SJCRH30 (cell line): ENCODE measurements at regions not wholly inside any gene's neighbourhood (a gene's known extent, or its start where the extent isn't known, plus 50 kb on each side); places are given as distances from the start of the nearest gene placed in this dataset.
"Not testable (repeated sequence)": the region's sequence is repeated elsewhere in the genome, so short reads cannot be mapped to it uniquely, and the experiment has no call there.

Experiments used
- DNase-seq, 2 experiments: peaks; one replicate each; pipeline ENCODE4 v3.0.0-alpha.2; 2015 to 2020
- H3K27ac ChIP-seq: fragments of 250-450 bp; sonication (Bioruptor Pico); 2 replicates; pipeline ENCODE4 v1.5.1; 2020; ENCODE audit warnings: mild to moderate bottlenecking, moderate library complexity
- H3K27me3 ChIP-seq: fragments of 250-450 bp; sonication (Bioruptor Pico); 2 replicates; pipeline ENCODE4 v1.5.1; 2020; ENCODE audit warnings: mild to moderate bottlenecking, moderate library complexity
- H3K36me3 ChIP-seq: fragments of 250-450 bp; sonication (Bioruptor Pico); 2 replicates; pipeline ENCODE4 v1.5.1; 2020; ENCODE audit warnings: mild to moderate bottlenecking, moderate library complexity
- H3K4me1 ChIP-seq: fragments of 250-450 bp; sonication (Bioruptor Pico); 2 replicates; pipeline ENCODE4 v1.5.1; 2020; ENCODE audit warnings: mild to moderate bottlenecking, moderate library complexity
- H3K4me3 ChIP-seq: fragments of 250-450 bp; sonication (Bioruptor Pico); 2 replicates; pipeline ENCODE4 v1.5.1; 2020; ENCODE audit warnings: mild to moderate bottlenecking, moderate library complexity
- H3K9me3 ChIP-seq: fragments of 250-450 bp; sonication (Bioruptor Pico); replicated peaks from 2 replicates; pipeline ENCODE4 v1.5.1; 2020; ENCODE audit warnings: mild to moderate bottlenecking, moderate library complexity

- DNase-seq: no peak
- H3K4me3 ChIP-seq: no peak overlapping the region
- H3K27me3 ChIP-seq: no peaks in the 10 kb centered on the region
- H3K9me3 ChIP-seq: no peaks in the 10 kb centered on the region
- H3K4me1 ChIP-seq: no peaks in the 10 kb centered on the region
- H3K36me3 ChIP-seq: no peaks in the 10 kb centered on the region
- no peak overlapping the region for H3K27ac ChIP-seq
Measured at GRCh38 chr6:113676057-113676456, 181.1 kb upstream of the MARCKS start.

- no peak overlapping the region for H3K27ac ChIP-seq
- no peak overlapping the region for H3K4me3 ChIP-seq
- H3K4me1 ChIP-seq: no peaks in the 10 kb centered on the region
- H3K27me3 ChIP-seq: no peaks in the 10 kb centered on the region
- no peaks in the 10 kb centered on the region for H3K36me3 ChIP-seq
- DNase-seq: no peak
- H3K9me3 ChIP-seq: no peaks in the 10 kb centered on the region; the same call in 1 of the 2 replicates
Measured at GRCh38 chr6:113676968-113677367, 180.2 kb upstream of the MARCKS start.

GRCh38 chr6:113679051-113679450, 178.1 kb upstream of the MARCKS start:
- H3K36me3 ChIP-seq: no peaks in the 10 kb centered on the region
- no peak overlapping the region for H3K27ac ChIP-seq
- H3K4me1 ChIP-seq: no peaks in the 10 kb centered on the region
- H3K4me3 ChIP-seq: no peak overlapping the region
- no peak for DNase-seq
- no peaks in the 10 kb centered on the region for H3K27me3 ChIP-seq
- H3K9me3 ChIP-seq: no peaks in the 10 kb centered on the region; the same call in 1 of the 2 replicates

- no peak overlapping the region for H3K27ac ChIP-seq
- no peak for DNase-seq
- H3K4me1 ChIP-seq: peaks cover 3% of the 10 kb centered on the region; the same call in 1 of the 2 replicates
- no peaks in the 10 kb centered on the region for H3K36me3 ChIP-seq
- no peaks in the 10 kb centered on the region for H3K27me3 ChIP-seq
- no peak overlapping the region for H3K4me3 ChIP-seq
- no peaks in the 10 kb centered on the region; the same call in 1 of the 2 replicates for H3K9me3 ChIP-seq
Measured at GRCh38 chr6:113680301-113680700, 176.8 kb upstream of the MARCKS start.

- no peak overlapping the region for H3K4me3 ChIP-seq
- H3K36me3 ChIP-seq: no peaks in the 10 kb centered on the region
- H3K9me3 ChIP-seq: no peaks in the 10 kb centered on the region; the same call in 1 of the 2 replicates
- H3K27ac ChIP-seq: no peak overlapping the region
- peaks cover 3% of the 10 kb centered on the region; the same call in 1 of the 2 replicates for H3K4me1 ChIP-seq
- H3K27me3 ChIP-seq: no peaks in the 10 kb centered on the region
- DNase-seq: no peak
Measured at GRCh38 chr6:113683968-113684367, 173.2 kb upstream of the MARCKS start.

- H3K9me3 ChIP-seq: no peaks in the 10 kb centered on the region; the same call in 1 of the 2 replicates
- H3K27me3 ChIP-seq: no peaks in the 10 kb centered on the region
- no peaks in the 10 kb centered on the region for H3K36me3 ChIP-seq
- no peak for DNase-seq
- H3K4me1 ChIP-seq: peaks cover 3% of the 10 kb centered on the region; the same call in 1 of the 2 replicates
- H3K4me3 ChIP-seq: no peak overlapping the region
- H3K27ac ChIP-seq: no peak overlapping the region
Measured at GRCh38 chr6:113684382-113684901, 172.7 kb upstream of the MARCKS start.

GRCh38 chr6:113686049-113686448, 171.1 kb upstream of the MARCKS start:
- DNase-seq: no peak
- Histone ChIP-seq H3K36me3 (no peaks in the 10 kb centered on the region), H3K27ac (no peak overlapping the region), H3K4me1 (peaks cover 12% of the 10 kb centered on the region), H3K4me3 (no peak overlapping the region), H3K27me3 (no peaks in the 10 kb centered on the region), H3K9me3 (no peaks in the 10 kb centered on the region; the same call in 1 of the 2 replicates)

GRCh38 chr6:113689620-113690019, 167.5 kb upstream of the MARCKS start:
- H3K27ac ChIP-seq, DNase-seq, H3K27me3 ChIP-seq, H3K9me3 ChIP-seq, H3K36me3 ChIP-seq, H3K4me3 ChIP-seq: not testable (repeated sequence)
- H3K4me1 ChIP-seq: peaks cover 19% of the 10 kb centered on the region

- Histone ChIP-seq H3K36me3 (no peaks in the 10 kb centered on the region), H3K27me3 (no peaks in the 10 kb centered on the region), H3K4me1 (peaks cover 22% of the 10 kb centered on the region), H3K27ac (peak overlapping the region; percentile 24), H3K4me3 (no peak overlapping the region), H3K9me3 (no peaks in the 10 kb centered on the region)
- DNase-seq: peak; percentile 26 to 67
Measured at GRCh38 chr6:113690281-113691259, 166.6 kb upstream of the MARCKS start.

- Histone ChIP-seq H3K4me3 (no peak overlapping the region), H3K36me3 (no peaks in the 10 kb centered on the region), H3K27ac (peak overlapping the region; percentile 24; the same call in 1 of the 2 replicates), H3K9me3 (no peaks in the 10 kb centered on the region), H3K27me3 (no peaks in the 10 kb centered on the region), H3K4me1 (peaks cover 22% of the 10 kb centered on the region)
- no peak for DNase-seq
Measured at GRCh38 chr6:113691260-113691656, 165.9 kb upstream of the MARCKS start.

GRCh38 chr6:113693851-113694250, 163.3 kb upstream of the MARCKS start:
- no peak overlapping the region for H3K27ac ChIP-seq
- H3K4me1 ChIP-seq: peaks cover 35% of the 10 kb centered on the region
- no peaks in the 10 kb centered on the region for H3K27me3 ChIP-seq
- DNase-seq: no peak
- no peaks in the 10 kb centered on the region for H3K36me3 ChIP-seq
- H3K4me3 ChIP-seq: no peak overlapping the region
- no peaks in the 10 kb centered on the region for H3K9me3 ChIP-seq

GRCh38 chr6:113694278-113695077, 162.7 kb upstream of the MARCKS start:
- H3K4me1 ChIP-seq: peaks cover 35% of the 10 kb centered on the region
- no peak for DNase-seq
- no peak overlapping the region for H3K4me3 ChIP-seq
- H3K27ac ChIP-seq: no peak overlapping the region
- H3K9me3 ChIP-seq: no peaks in the 10 kb centered on the region
- H3K36me3 ChIP-seq: no peaks in the 10 kb centered on the region
- no peaks in the 10 kb centered on the region for H3K27me3 ChIP-seq

- no peak overlapping the region for H3K4me3 ChIP-seq
- peaks cover 32% of the 10 kb centered on the region for H3K4me1 ChIP-seq
- no peaks in the 10 kb centered on the region for H3K9me3 ChIP-seq
- no peak overlapping the region for H3K27ac ChIP-seq
- no peaks in the 10 kb centered on the region for H3K36me3 ChIP-seq
- H3K27me3 ChIP-seq: no peaks in the 10 kb centered on the region
- DNase-seq: no peak
Measured at GRCh38 chr6:113695516-113695915, 161.6 kb upstream of the MARCKS start.

- H3K27ac ChIP-seq: no peak overlapping the region
- no peak for DNase-seq
- H3K36me3 ChIP-seq: no peaks in the 10 kb centered on the region
- H3K4me3 ChIP-seq: no peak overlapping the region
- H3K9me3 ChIP-seq: no peaks in the 10 kb centered on the region
- H3K4me1 ChIP-seq: peaks cover 23% of the 10 kb centered on the region
- no peaks in the 10 kb centered on the region for H3K27me3 ChIP-seq
Measured at GRCh38 chr6:113696960-113697359, 160.2 kb upstream of the MARCKS start.
